Uterus (tissue), 3 donors: ENCODE measurements at regions not wholly inside any gene's neighbourhood (a gene's known extent, or its start where the extent isn't known, plus 50 kb on each side); places are given as distances from the start of the nearest gene placed in this dataset.

ENCODE experiments used
- DNase-seq, 2 donors: peaks; one replicate each; pipeline ENCODE4 v3.0.0-alpha.2; 2019 to 2020
- H3K27ac ChIP-seq, 2 donors: fragments of 200-600 bp; sonication (generic); 1 replicate in 1 of 2; 2 replicates in 1 of 2; pipeline ENCODE4 v1.5.1; 2016 to 2018
- H3K27me3 ChIP-seq, 2 donors: fragments of 200-600 bp; sonication (generic); one replicate each; pipeline ENCODE4 v1.5.1; 2018 to 2019; ENCODE audit warnings: control low read depth in 1 of 2
- H3K36me3 ChIP-seq, 2 donors: fragments of 200-600 bp; sonication (generic); one replicate each; pipeline ENCODE4 v1.5.1; 2019; ENCODE audit warnings: control low read depth in 1 of 2
- H3K4me1 ChIP-seq, 2 donors: fragments of 200-600 bp; sonication (generic); one replicate each; pipeline ENCODE4 v1.5.1; 2018 to 2019; ENCODE audit warnings: control low read depth in 1 of 2
- H3K4me3 ChIP-seq, 2 donors: fragments of 200-600 bp; sonication (generic); 1 replicate in 1 of 2; 2 replicates in 1 of 2; pipeline ENCODE4 v1.5.1; 2018 to 2019; ENCODE audit warnings: mild to moderate bottlenecking in 1 of 2
- H3K9me3 ChIP-seq, 2 donors: fragments of 200-600 bp; sonication (generic); one replicate each; pipeline ENCODE4 v1.5.1; 2019; ENCODE audit warnings: control low read depth in 1 of 2
- CTCF ChIP-seq, 4 experiments: fragments of 200-600 bp in 2 of 4; fragments of 450-650 bp in 2 of 4; sonication (generic) in 2 of 4; IDR thresholded peaks; one replicate each; pipeline ENCODE4 v1.5.1; 2016 to 2019; ENCODE audit warnings: antibody characterized with exemption in 4 of 4, mild to moderate bottlenecking in 2 of 4, moderate library complexity in 1 of 4
- POLR2A ChIP-seq, 2 donors: fragments of 450-650 bp; IDR thresholded peaks; one replicate each; pipeline ENCODE4 v1.6.1; 2016; ENCODE audit warnings: antibody characterized with exemption in 2 of 2, mild to moderate bottlenecking in 1 of 2, moderate library complexity in 1 of 2
- intact Hi-C: fragments of 100-400 bp; cut with DNase I; formaldehyde crosslinking; loops from one replicate; pipeline ENCODE4 v1.15.1; 2023; ENCODE audit warnings: low total_unique reads
- donor health status: DM: yes; HTN: yes; CAD: no.

- intact Hi-C loops = loop anchor here (10.0 kb wide), 1 partner anchor 702 kb away; the partner anchor contains the start of gene EMX2
- no peak overlapping the region for H3K27ac ChIP-seq
- H3K9me3 ChIP-seq = no peaks in the 10 kb centered on the region
- TF ChIP-seq POLR2A (IDR thresholded peaks at IDR 0.05) (no peak), CTCF (IDR thresholded peaks at IDR 0.05) (no peak)
- H3K4me1 ChIP-seq = no peaks in the 10 kb centered on the region
- no peaks in the 10 kb centered on the region for H3K27me3 ChIP-seq
- H3K36me3 ChIP-seq = no peaks in the 10 kb centered on the region
- no peak for DNase-seq
- no peak overlapping the region for H3K4me3 ChIP-seq
These were observed 95.5 kb downstream of the FAM204A start for GRCh38 chr10:118246332-118247295.

GRCh38 chr10:118243907-118244306, 98.2 kb downstream of the FAM204A start:
- Histone ChIP-seq H3K9me3 (no peaks in the 10 kb centered on the region), H3K4me3 (no peak overlapping the region), H3K4me1 (no peaks in the 10 kb centered on the region), H3K36me3 (no peaks in the 10 kb centered on the region), H3K27me3 (no peaks in the 10 kb centered on the region), H3K27ac (peak overlapping the region; percentile 69 to 71)
- intact Hi-C loops = loop anchor here (10.0 kb wide), 1 partner anchor 699 kb away; the partner anchor contains the start of gene EMX2
- TF ChIP-seq POLR2A (IDR thresholded peaks at IDR 0.05) (no peak), CTCF (IDR thresholded peaks at IDR 0.05) (no peak)
- no peak for DNase-seq

- H3K4me3 ChIP-seq = peak overlapping the region; percentile 18 to 27
- H3K27me3 ChIP-seq = no peaks in the 10 kb centered on the region
- no peaks in the 10 kb centered on the region for H3K4me1 ChIP-seq
- intact Hi-C loops = loop anchor here (10.0 kb wide), 1 partner anchor 697 kb away; the partner anchor contains the start of gene EMX2
- DNase-seq = peak; percentile 89 to 91
- H3K27ac ChIP-seq = peak overlapping the region; percentile 69 to 71
- H3K36me3 ChIP-seq = no peaks in the 10 kb centered on the region
- TF ChIP-seq CTCF (IDR thresholded peaks at IDR 0.05) = peak; percentile 87 to 97 (median 90)
- no peak for TF ChIP-seq POLR2A (IDR thresholded peaks at IDR 0.05)
- no peaks in the 10 kb centered on the region for H3K9me3 ChIP-seq
These were observed 100.6 kb downstream of the FAM204A start for GRCh38 chr10:118241229-118242137.

- TF ChIP-seq CTCF (IDR thresholded peaks at IDR 0.05) = no peak
- TF ChIP-seq POLR2A (IDR thresholded peaks at IDR 0.05) = no peak
- Histone ChIP-seq H3K9me3 (no peaks in the 10 kb centered on the region), H3K4me3 (no peak overlapping the region), H3K27me3 (no peaks in the 10 kb centered on the region), H3K27ac (peak overlapping the region; percentile 21 to 41), H3K36me3 (no peaks in the 10 kb centered on the region), H3K4me1 (no peaks in the 10 kb centered on the region)
- DNase-seq = no peak
- intact Hi-C loops = no loop called here
These were observed 102.9 kb downstream of the FAM204A start for GRCh38 chr10:118239236-118239630.
